Panc1 (cell line): ENCODE measurements at regions not wholly inside any gene's neighbourhood (a gene's known extent, or its start where the extent isn't known, plus 50 kb on each side); places are given as distances from the start of the nearest gene placed in this dataset.

ENCODE experiments used
- POLR2AphosphoS5 ChIP-seq: IDR thresholded peaks from 2 replicates; pipeline ENCODE4 v1.6.1; 2012; ENCODE audit warnings: mild to moderate bottlenecking, low read depth, low read length, moderate library complexity
- TCF7L2 ChIP-seq: IDR thresholded peaks from 2 replicates; pipeline ENCODE4 v1.6.1; 2011; ENCODE audit warnings: mild to moderate bottlenecking, low read depth, low read length, inconsistent platforms
- TF ChIP-seq, protein P1 (sequence below): fragments of 450-650 bp; IDR thresholded peaks from 2 replicates; pipeline ENCODE4 v1.5.1; 2017; ENCODE audit warnings: mild to moderate bottlenecking

DNA sequence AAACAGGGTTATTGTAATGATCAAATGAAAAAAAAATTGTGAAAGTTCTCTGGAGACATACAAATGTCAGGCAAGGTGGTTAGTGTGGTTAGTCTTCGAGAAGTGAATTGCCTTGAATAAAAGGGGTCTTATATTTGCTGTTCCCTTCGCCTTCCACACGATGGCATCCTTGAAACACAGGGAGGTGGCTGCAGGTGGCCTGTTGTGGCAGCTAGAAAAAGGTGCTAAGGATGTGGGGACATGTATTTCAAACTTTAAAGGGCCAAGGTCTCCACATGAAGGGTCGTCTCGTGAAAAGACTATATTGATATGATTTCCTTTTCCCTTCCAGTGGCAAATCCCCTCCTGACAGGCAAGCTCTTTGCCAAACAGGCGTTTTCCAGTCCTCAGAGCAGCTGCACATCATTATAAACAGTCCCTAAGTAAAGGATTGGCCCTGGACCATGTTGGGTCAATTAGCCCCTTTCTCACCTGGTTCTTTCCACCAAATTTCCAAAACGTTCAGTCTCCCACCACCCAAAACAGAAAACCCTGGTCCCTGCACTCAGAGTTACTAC, 68.5 kb downstream of the COPS8 start:
- TF ChIP-seq, protein P1, sequence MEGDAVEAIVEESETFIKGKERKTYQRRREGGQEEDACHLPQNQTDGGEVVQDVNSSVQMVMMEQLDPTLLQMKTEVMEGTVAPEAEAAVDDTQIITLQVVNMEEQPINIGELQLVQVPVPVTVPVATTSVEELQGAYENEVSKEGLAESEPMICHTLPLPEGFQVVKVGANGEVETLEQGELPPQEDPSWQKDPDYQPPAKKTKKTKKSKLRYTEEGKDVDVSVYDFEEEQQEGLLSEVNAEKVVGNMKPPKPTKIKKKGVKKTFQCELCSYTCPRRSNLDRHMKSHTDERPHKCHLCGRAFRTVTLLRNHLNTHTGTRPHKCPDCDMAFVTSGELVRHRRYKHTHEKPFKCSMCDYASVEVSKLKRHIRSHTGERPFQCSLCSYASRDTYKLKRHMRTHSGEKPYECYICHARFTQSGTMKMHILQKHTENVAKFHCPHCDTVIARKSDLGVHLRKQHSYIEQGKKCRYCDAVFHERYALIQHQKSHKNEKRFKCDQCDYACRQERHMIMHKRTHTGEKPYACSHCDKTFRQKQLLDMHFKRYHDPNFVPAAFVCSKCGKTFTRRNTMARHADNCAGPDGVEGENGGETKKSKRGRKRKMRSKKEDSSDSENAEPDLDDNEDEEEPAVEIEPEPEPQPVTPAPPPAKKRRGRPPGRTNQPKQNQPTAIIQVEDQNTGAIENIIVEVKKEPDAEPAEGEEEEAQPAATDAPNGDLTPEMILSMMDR: peak; percentile 90
- TF ChIP-seq POLR2AphosphoS5: no peak
- no peak for TF ChIP-seq TCF7L2
